ENCODE measurements at regions not wholly inside any gene's neighbourhood (a gene's known extent, or its start where the extent isn't known, plus 50 kb on each side); places are given as distances from the start of the nearest gene placed in this dataset.
"Not testable (repeated sequence)": the region's sequence is repeated elsewhere in the genome, so short reads cannot be mapped to it uniquely, and the experiment has no call there.

GRCh38 chr18:8911408-8912340 is 190.8 kb upstream of the NDUFV2 start (continued):
- TF ChIP-seq ZNF518A (tag by site-specific recombination; conservative IDR thresholded peaks at IDR 0.05; ENCODE audit: low read depth) = no peak
- TF ChIP-seq ZNF658 (tag by site-specific recombination; IDR thresholded peaks at IDR 0.05) = no peak
- TF ChIP-seq ZBTB1 (tag by site-specific recombination; IDR thresholded peaks at IDR 0.05) = no peak

- TF ChIP-seq ZNF510 (tag by site-specific recombination; IDR thresholded peaks at IDR 0.05; ENCODE audit: insufficient replicate concordance) (no peak), ZNF324 (tag by site-specific recombination; IDR thresholded peaks at IDR 0.05) (no peak), OVOL3 (tag by site-specific recombination; IDR thresholded peaks at IDR 0.05) (no peak), PRDM10 (tag by site-specific recombination; IDR thresholded peaks at IDR 0.05) (no peak)
- Histone ChIP-seq H3K4me3 (ENCODE audit: low read depth, low read length) (no peak overlapping the region), H3K27ac (ENCODE audit: extremely low read depth, low read depth, low read length) (no peak overlapping the region), H3K9me3 (ENCODE audit: control insufficient read depth, insufficient read depth, low read depth, low read length) (no peaks in the 10 kb centered on the region), H3K4me1 (ENCODE audit: control insufficient read depth, insufficient read depth, low read length) (no peaks in the 10 kb centered on the region), H3K36me3 (ENCODE audit: control insufficient read depth in 2 of 2, insufficient read depth in 1 of 2, low read length in 2 of 2) (no peaks in the 10 kb centered on the region)
- CTCF ChIA-PET = no interaction called here
- POLR2A ChIA-PET = no interaction called here
Measured at GRCh38 chr18:8912348-8913326, 189.9 kb upstream of the NDUFV2 start.

GRCh38 chr18:8913606-8914403 is 188.7 kb upstream of the NDUFV2 start:
- H3K9me3 ChIP-seq (ENCODE audit: control insufficient read depth, insufficient read depth, low read depth, low read length); H3K36me3 ChIP-seq (ENCODE audit: control insufficient read depth in 2 of 2, insufficient read depth in 1 of 2, low read length in 2 of 2); H3K27ac ChIP-seq (ENCODE audit: extremely low read depth, low read depth, low read length); H3K4me3 ChIP-seq (ENCODE audit: low read depth, low read length); POLR2A ChIA-PET; H3K4me1 ChIP-seq (ENCODE audit: control insufficient read depth, insufficient read depth, low read length); CTCF ChIA-PET: not testable (repeated sequence)

DNA sequence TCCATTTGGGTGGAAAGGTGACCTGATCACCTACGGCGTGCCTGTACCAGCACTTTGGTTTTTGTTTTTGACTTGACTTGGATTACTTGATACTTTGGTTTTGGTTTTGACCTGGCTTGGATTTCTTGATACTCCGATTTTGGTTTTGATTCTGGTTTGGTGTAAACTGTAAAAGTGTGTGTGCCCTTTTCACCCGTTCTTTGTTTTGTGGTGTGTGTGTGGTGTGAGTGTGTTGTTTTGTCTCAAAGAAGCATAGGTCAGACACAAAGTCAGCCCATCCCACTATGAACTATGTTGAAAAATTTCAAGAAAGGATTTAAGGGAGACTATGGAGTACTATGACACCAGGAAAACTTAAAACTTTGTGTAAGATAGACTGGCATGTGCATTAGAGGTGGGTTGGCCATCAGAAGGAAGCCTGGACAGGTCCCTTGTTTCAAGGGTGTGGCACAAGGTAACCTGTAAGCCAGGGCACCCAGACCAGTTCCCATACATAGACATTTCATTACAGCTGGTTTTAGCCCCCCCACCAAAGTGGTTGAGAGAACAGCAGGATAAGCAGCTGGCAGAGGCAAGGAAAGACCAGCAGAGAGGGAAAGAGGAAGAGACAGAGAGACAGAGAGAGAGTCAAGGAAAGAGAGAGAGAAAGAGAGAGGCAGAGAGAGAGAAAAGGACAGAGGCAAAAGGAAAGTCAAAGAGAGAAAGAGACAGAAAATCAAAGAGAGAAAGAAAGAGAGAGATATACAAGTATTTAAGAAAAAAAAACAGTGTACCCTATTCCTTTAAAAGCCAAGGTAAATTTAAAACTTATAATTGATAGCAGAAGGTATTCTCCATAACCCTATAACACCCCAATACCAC is 187.9 kb upstream of the NDUFV2 start:
- CTCF ChIA-PET; H3K27ac ChIP-seq (ENCODE audit: extremely low read depth, low read depth, low read length); H3K4me1 ChIP-seq (ENCODE audit: control insufficient read depth, insufficient read depth, low read length); H3K4me3 ChIP-seq (ENCODE audit: low read depth, low read length); H3K36me3 ChIP-seq (ENCODE audit: control insufficient read depth in 2 of 2, insufficient read depth in 1 of 2, low read length in 2 of 2); POLR2A ChIA-PET; H3K9me3 ChIP-seq (ENCODE audit: control insufficient read depth, insufficient read depth, low read depth, low read length): not testable (repeated sequence)

DNA sequence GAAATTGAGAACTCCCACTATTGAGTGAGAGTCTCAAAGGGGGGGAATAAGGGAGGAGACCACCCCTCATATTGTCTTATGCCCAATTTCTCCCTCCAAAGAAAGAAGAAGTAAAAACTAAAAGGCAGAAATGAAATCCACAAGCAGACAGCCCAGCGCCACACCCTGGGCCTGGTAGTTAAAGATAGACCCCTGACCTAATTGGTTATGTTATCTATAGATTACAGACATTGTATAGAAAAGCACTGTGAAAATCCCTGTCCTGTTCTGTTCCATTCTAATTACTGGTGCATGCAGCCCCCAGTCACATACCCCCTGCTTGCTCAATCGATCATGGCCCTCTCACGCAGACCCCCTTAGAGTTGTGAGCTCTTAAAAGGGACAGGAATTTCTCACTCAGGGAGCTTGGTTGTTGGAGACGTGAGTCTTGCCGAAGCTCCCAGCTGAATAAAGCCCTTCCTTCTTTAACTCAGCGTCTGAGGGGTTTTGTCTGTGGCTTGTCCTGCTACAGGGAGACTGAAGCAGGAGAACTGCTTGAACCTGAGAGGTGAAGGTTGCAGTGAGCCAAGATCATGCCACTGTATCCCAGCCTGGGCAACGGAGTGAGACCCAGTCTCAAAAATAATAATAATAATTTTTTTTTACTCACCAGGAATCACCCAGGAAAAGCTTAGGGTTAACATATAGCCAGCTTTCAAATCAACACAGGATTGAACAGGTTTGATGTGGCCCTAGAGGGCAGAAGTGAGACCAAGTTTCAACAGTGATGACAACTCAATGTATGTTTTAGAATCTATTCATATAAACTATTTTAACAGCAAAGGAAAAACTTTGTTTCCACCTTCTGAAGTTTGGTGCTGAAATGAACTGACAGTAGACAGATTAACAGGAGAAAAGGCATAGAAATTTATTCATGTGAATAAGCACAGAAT is 181.4 kb upstream of the NDUFV2 start:
- H3K27ac ChIP-seq (ENCODE audit: extremely low read depth, low read depth, low read length); H3K4me3 ChIP-seq (ENCODE audit: low read depth, low read length); H3K4me1 ChIP-seq (ENCODE audit: control insufficient read depth, insufficient read depth, low read length); H3K9me3 ChIP-seq (ENCODE audit: control insufficient read depth, insufficient read depth, low read depth, low read length); POLR2A ChIA-PET; H3K36me3 ChIP-seq (ENCODE audit: control insufficient read depth in 2 of 2, insufficient read depth in 1 of 2, low read length in 2 of 2); CTCF ChIA-PET: not testable (repeated sequence)
